SK-N-SH (cell line): ENCODE measurements at regions not wholly inside any gene's neighbourhood (a gene's known extent, or its start where the extent isn't known, plus 50 kb on each side); places are given as distances from the start of the nearest gene placed in this dataset.

Experiments used
- CTCF ChIA-PET: fragments of 300-600, 350-600 bp; formaldehyde crosslinking; extraction: SDS; loops from one replicate; lab custom pipeline; 2021; lab: Yijun Ruan, JAX
- POLR2A ChIA-PET: fragments of 350-600 bp; sonication (Branson Sonifier 250); formaldehyde crosslinking; extraction: SDS; loops from one replicate; lab custom pipeline; 2020; ENCODE audit warnings: antibody characterized with exemption, inconsistent platforms; lab: Yijun Ruan, JAX
- DNase-seq: peaks from one replicate; pipeline ENCODE4 v3.0.0; 2012
- H2AFZ ChIP-seq: fragments of 200-600 bp; sonication (generic); 2 replicates; pipeline ENCODE4 v1.8.1; 2016; ENCODE audit warnings: antibody characterized with exemption, mild to moderate bottlenecking, low read depth
- H3F3A ChIP-seq: fragments of 200-600 bp; sonication (generic); replicated peaks from 2 replicates; pipeline ENCODE3; 2016; ENCODE audit warnings: antibody characterized with exemption, mild to moderate bottlenecking; ENCODE audit not compliant: insufficient read depth
- H3K27ac ChIP-seq, 2 experiments: fragments of 200-500 bp in 1 of 2; fragments of 200-600 bp in 1 of 2; sonication (Bioruptor generic) in 1 of 2; sonication (generic), shearing (Covaris generic) in 1 of 2; 2 replicates each; pipeline versions ENCODE4 v1.5.1 to v1.6.1; 2014 to 2016; ENCODE audit warnings: low read depth in 2 of 2, inconsistent platforms in 1 of 2, low read length in 1 of 2, mild to moderate bottlenecking in 1 of 2, mixed read lengths in 1 of 2
- H3K27me3 ChIP-seq: fragments of 200-600 bp; sonication (generic), shearing (Covaris generic); 2 replicates; pipeline ENCODE4 v1.6.1; 2016; ENCODE audit warnings: mixed run types; ENCODE audit not compliant: insufficient read depth
- H3K36me3 ChIP-seq, 2 experiments: fragments of 200-500 bp in 1 of 2; fragments of 200-600 bp in 1 of 2; sonication (Bioruptor generic) in 1 of 2; sonication (generic) in 1 of 2; replicated peaks in 1 of 2; 2 replicates each; pipeline versions ENCODE3 to v1.5.1; 2014 to 2016; ENCODE audit warnings: low read length in 1 of 2, mild to moderate bottlenecking in 1 of 2; ENCODE audit not compliant: insufficient read depth in 2 of 2, control insufficient read depth in 1 of 2
- H3K4me1 ChIP-seq, 2 experiments: fragments of 200-500 bp in 1 of 2; fragments of 200-600 bp in 1 of 2; sonication (Bioruptor generic) in 1 of 2; sonication (generic), shearing (Covaris generic) in 1 of 2; 2 replicates each; pipeline versions ENCODE4 v1.5.1 to v1.6.1; 2014 to 2016; ENCODE audit warnings: low read depth in 1 of 2, low read length in 1 of 2, mixed run types in 1 of 2; ENCODE audit not compliant: insufficient read depth in 2 of 2, control insufficient read depth in 1 of 2
- H3K4me2 ChIP-seq: fragments of 200-600 bp; sonication (generic), shearing (Covaris generic); 2 replicates; pipeline ENCODE4 v1.6.1; 2017; ENCODE audit warnings: mixed run types
- H3K4me3 ChIP-seq, 2 experiments: fragments of 200-500 bp in 1 of 2; fragments of 200-600 bp in 1 of 2; sonication (Bioruptor generic) in 1 of 2; sonication (generic), shearing (Covaris generic) in 1 of 2; 2 replicates each; pipeline versions ENCODE4 v1.5.1 to v1.8.1; 2014 to 2016; ENCODE audit warnings: low read depth in 2 of 2, inconsistent platforms in 1 of 2, low read length in 1 of 2, mild to moderate bottlenecking in 1 of 2, mixed read lengths in 1 of 2, moderate library complexity in 1 of 2
- H3K79me2 ChIP-seq: fragments of 200-600 bp; sonication (generic); 2 replicates; pipeline ENCODE4 v1.8.1; 2017; ENCODE audit warnings: mild to moderate bottlenecking; ENCODE audit not compliant: insufficient read depth
- H3K9ac ChIP-seq: fragments of 200-600 bp; sonication (generic); 2 replicates; pipeline ENCODE4 v1.6.1; 2017; ENCODE audit warnings: mixed run types
- H3K9me2 ChIP-seq: fragments of 200-600 bp; sonication (generic); 2 replicates; pipeline ENCODE4 v1.6.1; 2017; ENCODE audit warnings: mixed run types
- H3K9me3 ChIP-seq: fragments of 200-600 bp; sonication (generic); 2 replicates; pipeline ENCODE4 v1.6.1; 2017; ENCODE audit warnings: mixed run types, mild to moderate bottlenecking, moderate library complexity
- H4K20me1 ChIP-seq: fragments of 200-600 bp; sonication (generic); 2 replicates; pipeline ENCODE4 v1.6.1; 2017; ENCODE audit warnings: mild to moderate bottlenecking, mixed run types; ENCODE audit not compliant: insufficient read depth
- CHD2 ChIP-seq: fragments of 150-350 bp; IDR thresholded peaks from 2 replicates; pipeline ENCODE4 v1.6.1; 2018; ENCODE audit warnings: low read length; ENCODE audit not compliant: partially characterized antibody
- CTCF ChIP-seq: fragments of 200-600 bp; sonication (generic); IDR thresholded peaks from 2 replicates; pipeline ENCODE4 v1.6.1; 2017; ENCODE audit warnings: antibody characterized with exemption, mild to moderate bottlenecking, moderate library complexity
- EP300 ChIP-seq, 2 experiments: IDR thresholded peaks; 2 replicates each; pipeline versions ENCODE4 v1.4.0 to v1.6.1; 2012; ENCODE audit warnings: borderline replicate concordance in 1 of 2, low read depth in 1 of 2, low read length in 1 of 2
- FOSL2 ChIP-seq: IDR thresholded peaks from 2 replicates; pipeline ENCODE4 v1.4.0; 2012; ENCODE audit warnings: low read depth, mild to moderate bottlenecking, moderate library complexity, borderline replicate concordance
- FOXJ3 ChIP-seq: sonication (generic); formaldehyde crosslinking; IDR thresholded peaks from 2 replicates; pipeline ENCODE4 v1.5.1; 2020; ENCODE audit warnings: mild to moderate bottlenecking, missing genetic modification reagents
- FOXM1 ChIP-seq: IDR thresholded peaks from 2 replicates; pipeline ENCODE4 v1.4.0; 2012; ENCODE audit warnings: low read depth, mild to moderate bottlenecking
- JUND ChIP-seq: IDR thresholded peaks from 2 replicates; pipeline ENCODE4 v1.4.0; 2012
- MAX ChIP-seq: IDR thresholded peaks from 2 replicates; pipeline ENCODE4 v1.4.0; 2012; ENCODE audit warnings: low read depth
- MEF2A ChIP-seq: IDR thresholded peaks from 2 replicates; pipeline ENCODE4 v1.4.0; 2012; ENCODE audit warnings: low read depth, borderline replicate concordance
- PBX3 ChIP-seq: IDR thresholded peaks from 2 replicates; pipeline ENCODE4; 2012
- RAD21 ChIP-seq: IDR thresholded peaks from 2 replicates; pipeline ENCODE4 v1.6.1; 2012; ENCODE audit warnings: mild to moderate bottlenecking, low read length
- REST ChIP-seq: IDR thresholded peaks from 2 replicates; pipeline ENCODE4 v1.6.1; 2012; ENCODE audit warnings: mild to moderate bottlenecking, low read depth, low read length, moderate library complexity
- SIN3A ChIP-seq: IDR thresholded peaks from 2 replicates; pipeline ENCODE4 v1.6.1; 2012; ENCODE audit warnings: low read depth, mild to moderate bottlenecking, low read length, moderate library complexity, borderline replicate concordance
- USF1 ChIP-seq: IDR thresholded peaks from 2 replicates; pipeline ENCODE4 v1.4.0; 2012; ENCODE audit warnings: low read depth, borderline replicate concordance
- USF2 ChIP-seq: fragments of 150-350 bp; IDR thresholded peaks from 2 replicates; pipeline ENCODE4 v1.6.1; 2017; ENCODE audit warnings: antibody characterized with exemption, low read length, low read depth, borderline replicate concordance
- ZBTB33 ChIP-seq: IDR thresholded peaks from 2 replicates; pipeline ENCODE4 v1.4.0; 2012; ENCODE audit warnings: low read depth, borderline replicate concordance
- WGBS: methylation state at CpG from one replicate; pipeline ENCODE4 v1.1.6; 2017; ENCODE audit warnings: low lambda C conversion rate; 5-methylcytosine and 5-hydroxymethylcytosine counted together

- Histone ChIP-seq H3K79me2 (peaks cover 7% of the 10 kb centered on the region; the same call in 1 of the 2 replicates), H2AFZ (no peak overlapping the region), H4K20me1 (0 out of 2 replicates have a peak, but pooled peaks cover 5% of the 10 kb centered on the region), H3K4me2 (0 out of 2 replicates have a peak overlapping the region, but pooled peaks have one; percentile 3), H3K27me3 (no peaks in the 10 kb centered on the region), H3F3A (peaks cover 6% of the 10 kb centered on the region), H3K4me3 (no peak overlapping the region), H3K27ac (0 out of 4 replicates have a peak overlapping the region, but pooled peaks of 1 of the 2 experiments have one; percentile 2), H3K9me2 (no peaks in the 10 kb centered on the region), H3K9me3 (no peaks in the 10 kb centered on the region), H3K9ac (no peak overlapping the region), H3K36me3 (no peaks in the 10 kb centered on the region), H3K4me1 (peaks cover 3 to 5% of the 10 kb centered on the region in 2 experiments; a peak in 2 of 4 replicates)
- no peak for TF ChIP-seq CTCF
- TF ChIP-seq EP300 (IDR thresholded peaks at IDR 0.05; ENCODE audit: borderline replicate concordance in 1 of 2, low read depth in 1 of 2, low read length in 1 of 2), result no peak
- TF ChIP-seq USF2, result no peak
- TF ChIP-seq REST, result no peak
- TF ChIP-seq SIN3A, result no peak
- no peak for TF ChIP-seq FOXJ3 (CRISPR knock-in tag)
- TF ChIP-seq PBX3, result peak; percentile 33; the same call in 1 of the 2 replicates
- TF ChIP-seq JUND, result 0 out of 2 replicates have a peak, but pooled peaks have one; percentile 10
- TF ChIP-seq USF1, result no peak
- no peak for TF ChIP-seq ZBTB33
- no peak for TF ChIP-seq CHD2
- TF ChIP-seq MAX, result no peak
- no peak for TF ChIP-seq FOXM1
- peak; percentile 32; the same call in 1 of the 2 replicates for TF ChIP-seq FOSL2
- TF ChIP-seq RAD21, result no peak
- no peak for TF ChIP-seq MEF2A
- no peak for DNase-seq
- ChIA-PET POLR2A (no interaction called here), CTCF (interaction anchor here (0.7 to 4.9 kb wide), 6 partner anchors 10 to 188 kb away, joined by 3 to 28 read pairs (median 3); no protein-coding TSS in a partner anchor)
- 74% methylated on average over 5 of the region's 5 CpGs for WGBS
These were observed 105.6 kb upstream of the ROPN1 start for GRCh38 chr3:124097362-124098131.
